Choroid plexus epithelial cell (primary cell): ENCODE measurements at regions not wholly inside any gene's neighbourhood (a gene's known extent, or its start where the extent isn't known, plus 50 kb on each side); places are given as distances from the start of the nearest gene placed in this dataset.

ENCODE experiments used
- DNase-seq: peaks from one replicate; pipeline ENCODE4 v3.0.0-alpha.2; 2010; ENCODE audit warnings: low read depth
- H3K4me3 ChIP-seq: 2 replicates; pipeline ENCODE4 v1.5.1; 2011; ENCODE audit warnings: low read depth, mild to moderate bottlenecking, control low read depth, low read length, moderate library complexity
- CTCF ChIP-seq: conservative IDR thresholded peaks from 2 replicates; pipeline ENCODE4 v1.5.1; 2011; ENCODE audit warnings: low read depth, mild to moderate bottlenecking, control low read depth, inconsistent platforms, low read length, moderate library complexity

GRCh38 chr5:4011943-4012342 is 416.3 kb downstream of the IRX1 start:
- no peak for DNase-seq
- no peak overlapping the region for H3K4me3 ChIP-seq
- no peak for TF ChIP-seq CTCF

- no peak for DNase-seq
- H3K4me3 ChIP-seq, result no peak overlapping the region
- TF ChIP-seq CTCF, result no peak
Measured at GRCh38 chr5:4013106-4013898, 417.7 kb downstream of the IRX1 start.

- H3K4me3 ChIP-seq, result no peak overlapping the region
- no peak for DNase-seq
- TF ChIP-seq CTCF, result no peak
Measured at GRCh38 chr5:4015709-4016108, 420.1 kb downstream of the IRX1 start.

GRCh38 chr5:4017076-4017803 is 421.6 kb downstream of the IRX1 start:
- no peak overlapping the region for H3K4me3 ChIP-seq
- DNase-seq, result no peak
- no peak for TF ChIP-seq CTCF

GRCh38 chr5:4018007-4018406 is 422.4 kb downstream of the IRX1 start:
- no peak for TF ChIP-seq CTCF
- no peak overlapping the region for H3K4me3 ChIP-seq
- DNase-seq, result no peak

GRCh38 chr5:4019009-4019769 is 423.6 kb downstream of the IRX1 start:
- DNase-seq, result no peak
- no peak for TF ChIP-seq CTCF
- no peak overlapping the region for H3K4me3 ChIP-seq
